ENCODE measurements at regions not wholly inside any gene's neighbourhood (a gene's known extent, or its start where the extent isn't known, plus 50 kb on each side); places are given as distances from the start of the nearest gene placed in this dataset.

DNA sequence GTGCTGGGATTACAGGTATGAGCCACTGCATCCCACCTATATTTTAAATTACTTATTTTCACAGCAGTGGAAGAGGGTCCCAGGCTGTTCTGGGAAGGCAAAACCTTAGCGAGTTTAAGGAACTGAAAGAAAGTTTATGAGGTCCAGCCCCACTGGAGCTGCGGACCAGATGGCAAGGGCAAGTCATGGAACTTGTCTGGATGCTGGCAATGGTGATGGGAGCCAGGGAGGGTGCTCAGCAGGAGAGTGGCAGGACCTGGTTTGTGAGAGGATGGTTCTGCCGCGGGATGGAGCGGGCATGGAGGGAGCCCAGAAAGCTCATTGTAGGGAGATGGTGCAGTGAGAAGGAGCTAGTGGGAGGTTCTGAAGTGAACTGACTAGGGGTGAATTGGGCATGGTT lies 50.6 kb upstream of the SLC45A1 start:
- DNase-seq = no peak

DNA sequence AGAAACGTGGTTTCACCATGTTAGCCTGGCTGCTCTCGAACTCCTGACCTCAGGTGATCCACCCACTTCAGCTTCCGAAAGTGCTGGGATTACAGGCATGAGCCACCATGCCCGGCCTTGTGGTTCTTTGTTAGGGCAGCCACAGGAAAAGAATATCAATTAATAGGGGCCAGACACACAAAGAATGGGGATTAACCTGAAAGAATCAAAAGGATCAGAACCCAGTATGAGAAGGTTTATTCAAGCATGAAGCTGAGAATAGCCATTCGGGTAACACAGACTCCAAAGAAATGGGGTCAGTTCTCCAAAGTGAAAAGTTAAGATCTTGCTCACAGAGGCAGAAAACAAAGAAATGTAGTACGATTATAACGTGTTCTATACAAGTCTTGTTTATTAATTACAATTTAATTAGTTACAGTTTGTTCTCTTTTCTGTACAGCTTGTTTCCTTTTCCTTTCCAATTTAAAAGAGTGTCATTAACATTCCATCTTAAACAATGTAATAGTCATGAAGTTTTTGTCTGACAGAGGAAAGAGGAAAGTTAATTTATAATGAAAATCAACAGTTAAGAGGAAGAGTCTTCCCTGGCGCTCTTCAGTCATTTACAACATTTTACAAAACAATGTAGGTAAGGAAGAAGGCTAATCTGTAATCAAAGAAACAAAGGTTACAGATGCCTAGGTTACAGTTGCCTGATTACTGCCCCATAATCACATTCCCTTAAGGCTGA lies 51.3 kb upstream of the SLC45A1 start:
- DNase-seq = no peak

DNA sequence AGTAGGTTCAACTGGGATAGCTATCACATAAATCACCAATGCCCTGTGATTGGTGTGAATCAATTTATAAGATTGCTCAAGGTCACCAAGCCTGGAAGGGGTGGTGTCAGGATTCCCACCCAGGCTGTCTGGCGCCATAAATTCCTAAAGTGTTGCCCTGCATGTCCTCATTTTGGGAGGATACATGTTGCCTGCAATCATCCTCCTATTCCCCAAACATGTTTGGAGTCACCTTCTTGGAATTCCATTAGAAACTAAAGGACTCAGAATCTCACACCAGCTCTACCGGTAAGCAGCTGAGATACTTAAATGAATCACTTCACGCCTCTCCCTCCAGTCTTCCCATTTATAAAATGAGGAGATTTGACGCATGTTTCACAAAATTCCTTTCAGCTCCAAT lies 54.1 kb upstream of the SLC45A1 start:
- no peak for DNase-seq

DNA sequence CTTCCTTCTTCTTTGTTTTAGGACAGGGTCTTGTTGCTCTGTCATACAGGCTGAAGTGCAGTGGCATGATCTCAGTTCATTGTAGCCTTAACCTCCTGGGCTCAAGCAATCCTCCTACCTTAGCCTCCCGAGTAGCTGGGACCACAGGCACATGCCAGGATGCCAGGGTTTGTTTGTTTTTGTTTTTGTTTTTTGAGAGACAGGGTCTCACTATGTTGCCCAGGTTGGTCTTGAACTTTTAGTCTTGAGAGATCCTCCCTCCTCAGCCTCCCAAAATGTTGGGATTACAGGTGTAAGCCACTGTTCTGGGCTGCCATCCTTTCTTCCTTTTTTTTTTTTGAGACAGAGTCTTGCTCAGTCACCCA lies 56.5 kb upstream of the SLC45A1 start:
- DNase-seq = no peak

DNA sequence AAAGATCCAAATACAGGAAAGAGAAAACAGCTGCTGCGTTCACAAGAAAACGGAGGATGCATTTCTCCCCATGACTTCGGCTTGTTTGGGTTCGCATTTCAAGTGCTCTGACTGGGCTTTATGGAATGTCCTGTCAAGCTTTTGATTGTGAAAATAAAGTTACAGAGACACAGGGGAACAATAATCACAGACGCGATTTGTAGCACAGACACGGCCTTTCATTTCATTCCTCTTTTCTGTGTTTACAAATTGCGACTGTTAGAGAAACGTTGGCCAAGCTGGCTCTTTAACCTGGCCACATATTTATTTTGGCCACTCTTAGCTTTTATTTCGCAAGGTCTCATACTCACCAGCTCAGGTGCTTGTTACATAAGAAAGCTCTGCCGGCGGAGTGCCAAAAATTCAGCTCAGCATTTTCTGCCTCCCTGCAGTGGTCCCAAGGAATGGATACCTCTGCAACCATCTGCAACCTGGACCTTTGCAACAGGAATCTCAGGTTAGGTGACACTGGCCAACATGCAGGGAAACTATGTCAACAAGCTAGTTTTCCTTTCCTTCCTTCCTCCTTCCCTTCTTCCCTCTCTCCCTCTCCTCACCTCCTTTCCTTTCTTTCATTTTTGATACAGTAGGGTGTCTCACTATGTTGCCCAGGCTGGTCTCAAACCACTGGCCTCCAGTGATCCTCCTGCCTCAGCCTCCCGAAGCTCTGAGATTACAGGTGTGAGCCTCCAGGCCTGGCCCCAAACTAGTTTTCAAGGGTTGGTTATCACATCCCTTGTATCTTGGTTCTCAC lies 58.2 kb upstream of the SLC45A1 start:
- no peak for DNase-seq

DNA sequence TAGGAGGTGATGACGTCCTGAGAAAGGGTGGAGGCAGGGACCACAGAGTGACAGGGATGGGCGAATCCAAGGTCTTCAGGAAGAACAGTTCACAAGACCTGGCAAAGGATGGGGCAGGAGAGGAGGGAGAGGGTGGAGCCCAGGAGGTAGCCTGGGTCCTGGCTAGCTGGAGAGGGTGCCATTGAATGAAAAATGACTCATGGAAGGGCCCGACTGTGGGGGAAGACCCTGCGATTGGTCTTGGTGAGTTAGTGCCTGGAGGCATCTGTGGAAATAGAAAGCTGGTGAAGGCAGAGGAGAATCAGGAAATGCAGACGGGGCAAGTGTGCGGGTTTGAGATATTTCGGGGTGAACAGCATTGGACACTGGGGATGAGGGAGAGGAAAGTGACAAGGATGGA lies 60.3 kb upstream of the SLC45A1 start:
- no peak for DNase-seq

DNA sequence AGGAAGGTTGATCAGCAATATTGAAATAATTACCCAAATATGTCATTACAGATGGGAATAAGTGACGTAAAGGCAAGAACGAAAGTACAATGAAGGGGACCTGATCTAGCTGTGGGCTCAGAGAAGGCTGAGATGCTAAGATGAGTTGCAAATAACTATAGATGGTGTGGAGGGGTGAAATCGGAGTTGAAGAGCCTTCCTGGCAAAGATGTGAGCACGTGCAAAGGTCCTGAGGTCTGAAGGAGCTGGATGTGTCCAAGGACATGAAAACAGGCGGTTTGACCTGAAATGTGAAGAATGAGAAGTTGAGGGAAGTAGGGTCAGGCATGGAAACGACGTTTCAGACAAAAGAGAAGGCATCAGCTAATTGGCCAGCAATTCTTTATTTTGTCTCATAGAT lies 61.6 kb upstream of the SLC45A1 start:
- DNase-seq = no peak

DNA sequence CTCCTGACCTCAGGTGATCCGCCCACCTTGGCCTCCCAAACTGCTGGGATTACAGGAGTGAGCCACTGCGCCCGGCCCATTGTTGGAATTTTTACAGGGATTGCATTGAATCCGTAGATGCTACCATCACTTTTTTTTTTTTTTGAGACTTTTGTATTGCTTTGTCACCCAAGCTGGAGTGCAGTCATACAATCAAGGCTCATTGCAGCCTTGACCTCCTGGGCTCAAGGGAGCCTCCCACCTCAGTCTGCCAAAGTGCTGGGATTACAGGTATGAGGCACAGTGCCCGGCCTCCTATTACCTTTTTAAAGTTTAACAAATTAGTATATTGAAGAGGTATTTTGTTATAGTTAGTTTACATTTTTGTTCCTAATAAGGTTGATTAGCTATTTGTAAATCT lies 62.2 kb upstream of the SLC45A1 start:
- DNase-seq = no peak

DNA sequence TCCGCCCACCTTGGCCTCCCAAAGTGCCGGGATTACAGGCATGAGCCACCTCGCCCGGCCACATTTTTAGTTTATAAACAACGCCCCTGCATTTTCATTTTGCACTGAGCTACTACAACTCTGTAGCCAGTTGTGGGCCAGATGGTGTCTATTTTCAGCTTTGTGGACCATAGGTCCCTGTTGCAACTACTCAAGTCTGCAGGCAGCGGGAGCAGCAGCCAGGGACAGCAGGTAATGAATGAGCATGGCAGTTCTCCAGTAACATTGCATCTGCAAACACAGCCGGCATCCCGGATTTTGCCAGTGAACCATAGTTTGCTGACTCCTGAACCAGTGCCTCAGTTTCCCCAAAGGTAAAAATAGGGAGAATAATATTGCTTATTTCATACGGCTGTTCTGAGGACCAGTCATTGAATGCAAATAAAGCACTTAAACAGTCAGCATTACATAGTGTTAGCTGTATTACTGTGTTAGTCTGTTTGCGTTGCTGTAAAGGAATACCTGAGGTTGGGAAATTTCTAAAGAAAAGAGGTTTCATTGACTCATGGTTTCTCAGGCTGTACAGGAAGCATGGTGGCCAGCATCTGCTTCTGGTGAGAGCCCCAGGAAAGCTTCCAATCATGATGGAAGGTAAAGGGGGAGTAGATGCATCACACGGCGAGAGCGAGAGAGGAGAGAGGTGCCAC lies 65.5 kb upstream of the SLC45A1 start:
- DNase-seq = no peak

DNA sequence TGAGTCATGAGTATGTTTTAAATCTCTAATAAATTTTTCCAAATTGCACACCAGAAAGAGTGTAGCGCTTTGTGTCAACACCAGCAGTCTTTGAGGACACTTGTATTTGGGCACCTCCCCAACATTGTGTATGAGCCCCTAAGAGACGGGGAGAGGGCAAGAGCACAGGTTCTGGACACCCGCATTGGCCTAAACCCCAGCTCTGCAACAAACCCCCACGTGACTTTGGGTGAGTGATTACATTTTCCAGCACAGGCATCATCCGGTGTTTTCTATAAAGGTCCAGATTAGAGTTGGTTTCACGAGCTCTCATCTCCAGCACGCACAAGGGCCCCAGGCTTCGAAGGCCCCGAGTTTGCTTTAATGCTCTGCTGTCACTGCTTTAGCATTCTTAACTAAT lies 66.3 kb upstream of the SLC45A1 start:
- no peak for DNase-seq

DNA sequence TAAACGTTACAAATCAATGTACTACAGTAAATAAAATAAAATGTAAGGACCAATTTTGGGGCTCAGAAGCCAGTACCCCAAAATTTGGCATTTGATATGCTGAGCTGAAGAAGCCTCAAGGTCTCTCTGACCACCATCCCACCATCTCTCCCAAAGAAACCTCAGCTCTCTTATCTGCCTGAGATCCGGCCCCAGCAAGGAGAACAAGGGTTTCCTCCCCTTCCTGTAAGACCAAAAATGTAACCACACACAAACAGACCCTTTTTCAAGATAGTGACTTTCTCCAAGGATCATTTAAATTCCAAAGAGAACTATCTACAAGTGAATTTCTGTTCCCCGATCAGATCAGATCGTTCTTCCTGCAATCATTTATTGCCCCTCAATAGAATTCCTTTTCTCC lies 68.1 kb upstream of the SLC45A1 start:
- DNase-seq = no peak

DNA sequence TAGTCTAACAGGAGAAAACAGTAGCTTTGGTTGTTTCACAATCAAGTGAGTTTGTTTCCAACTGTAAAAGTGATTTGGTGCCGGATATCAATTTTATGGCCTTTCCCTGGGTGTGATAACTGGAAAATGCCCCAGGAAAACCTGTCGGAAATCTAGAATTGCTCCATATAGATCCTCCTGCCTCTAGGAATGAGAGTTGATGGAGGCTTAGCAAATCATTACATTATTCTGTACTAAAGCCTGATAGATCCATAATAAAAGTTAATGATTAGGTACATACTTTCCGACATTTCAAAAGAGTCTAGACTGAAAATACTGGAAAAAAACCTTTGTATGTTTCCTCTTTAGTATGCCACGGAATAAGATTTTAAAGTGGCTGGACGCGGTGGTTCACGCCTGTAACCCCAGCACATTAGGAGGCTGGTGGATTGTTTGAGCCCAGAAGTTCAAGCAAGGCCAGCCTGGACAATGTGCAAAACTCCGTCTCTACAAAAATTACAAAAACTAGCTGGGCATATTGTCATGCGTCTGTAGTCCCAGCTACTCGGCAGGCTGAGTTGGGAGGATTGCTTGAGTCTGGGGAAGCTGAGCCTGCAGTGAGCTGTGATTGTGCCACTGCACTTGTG lies 70.0 kb upstream of the SLC45A1 start:
- DNase-seq = no peak

DNA sequence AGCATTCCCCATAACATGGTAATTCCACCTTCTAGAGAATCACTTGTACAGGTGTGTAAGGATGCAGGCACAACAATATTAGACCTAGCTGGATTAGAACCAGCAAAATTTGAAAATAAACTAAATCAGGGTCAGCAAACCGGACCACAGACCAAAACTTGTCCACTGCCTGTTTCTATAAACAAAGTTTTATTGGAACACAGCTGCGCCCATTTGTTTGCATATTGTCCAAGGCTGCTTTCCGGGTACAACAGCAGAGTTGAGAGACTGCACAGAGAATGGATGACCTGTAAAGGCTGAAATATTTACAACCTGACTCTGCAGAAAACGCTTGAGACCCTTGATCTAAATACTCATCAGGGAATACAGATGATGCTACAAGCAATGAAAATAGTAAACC lies 73.6 kb upstream of the SLC45A1 start:
- DNase-seq = no peak

DNA sequence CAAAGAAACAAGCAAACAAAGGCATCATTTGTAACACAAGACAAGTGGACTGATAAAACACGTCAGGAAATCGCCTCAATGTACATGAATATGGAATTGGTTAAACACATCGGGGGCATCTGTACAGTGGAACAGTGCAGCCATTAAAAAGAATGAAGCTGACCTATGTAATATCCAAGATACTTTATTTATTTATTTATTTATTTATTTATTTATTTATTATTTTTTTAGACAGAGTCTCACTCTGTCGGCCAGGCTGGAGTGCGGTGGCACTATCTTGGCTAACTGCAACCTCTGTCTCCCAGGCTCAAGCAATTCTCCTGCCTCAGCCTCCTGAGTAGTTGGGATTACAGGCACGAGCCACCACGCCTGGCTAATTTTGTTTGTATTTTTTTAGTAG lies 75.4 kb upstream of the SLC45A1 start:
- DNase-seq = no peak

DNA sequence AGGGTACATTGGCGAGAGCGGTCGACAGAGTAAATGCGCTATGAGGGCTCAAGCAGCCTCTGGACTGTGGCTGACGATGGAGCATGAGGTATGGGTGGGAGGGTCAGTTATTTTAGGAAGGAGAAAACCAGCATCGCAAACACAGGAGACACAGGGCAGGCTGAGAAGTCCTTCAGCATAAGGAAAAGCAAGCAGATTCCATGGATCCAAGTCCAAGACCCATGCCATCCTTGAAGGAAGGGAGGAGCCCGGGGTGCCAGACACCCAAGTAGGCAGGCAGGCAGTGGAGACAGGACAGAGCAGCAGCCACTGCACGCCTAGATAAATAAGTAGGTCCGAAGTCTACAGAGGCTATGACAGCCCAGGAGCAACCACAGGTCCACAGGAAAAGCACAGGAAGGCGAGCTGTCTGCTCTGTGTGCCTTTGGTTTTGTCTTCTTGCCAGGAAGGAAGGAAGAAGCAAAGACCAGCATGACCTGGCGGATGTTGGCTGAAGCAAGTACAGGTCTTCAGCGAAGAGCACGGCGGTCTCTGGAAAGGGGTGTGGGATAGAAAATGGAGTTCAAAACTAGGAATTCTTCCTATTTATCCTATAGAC lies 76.4 kb upstream of the SLC45A1 start:
- no peak for DNase-seq

DNA sequence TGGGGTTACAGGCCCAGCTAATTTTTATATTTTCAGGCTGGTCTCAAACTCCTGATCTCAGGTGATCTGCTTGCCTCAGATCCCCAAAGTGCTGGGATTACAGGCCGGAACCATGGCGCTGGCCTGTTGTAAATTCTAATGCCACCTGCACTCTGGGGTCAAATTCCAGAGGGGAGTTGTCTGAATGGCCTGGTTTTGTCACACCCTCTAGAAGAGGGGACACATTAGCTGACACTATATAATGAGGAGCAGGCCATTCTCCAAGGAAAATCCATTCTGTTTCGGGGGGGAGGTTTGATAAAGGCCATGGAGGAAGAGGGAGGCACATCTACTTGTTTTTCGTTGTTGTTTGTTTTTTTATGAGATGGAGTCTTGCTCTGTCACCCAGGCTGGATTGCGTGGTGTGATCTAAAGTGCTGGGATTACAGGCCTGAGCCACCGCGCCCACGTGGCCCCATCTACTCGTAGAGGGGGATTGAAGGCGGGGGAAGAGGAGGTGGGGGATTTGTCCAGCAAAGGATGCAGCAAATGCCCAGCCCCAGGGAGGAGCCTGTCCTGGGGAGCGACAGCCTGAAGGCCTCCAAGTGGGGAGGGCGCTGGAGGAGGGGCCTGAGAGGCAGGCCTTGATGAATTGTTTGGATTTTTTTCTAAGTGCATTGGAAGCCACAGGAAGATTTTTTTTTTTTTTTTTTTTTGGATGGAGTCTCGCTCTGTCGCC lies 78.4 kb upstream of the SLC45A1 start:
- DNase-seq = no peak

DNA sequence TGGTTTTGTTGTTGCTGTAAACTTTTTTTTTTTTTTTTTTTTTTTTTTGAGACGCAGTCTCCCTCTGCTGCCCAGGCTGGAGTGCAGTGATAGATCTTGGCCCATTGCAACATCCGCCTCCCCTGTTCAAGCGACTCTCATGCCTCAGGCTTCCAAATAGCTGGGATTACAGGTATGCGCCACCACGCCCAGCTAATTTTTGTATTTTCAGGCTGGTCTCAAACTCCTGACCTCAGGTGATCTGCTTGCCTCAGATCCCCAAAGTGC lies 78.9 kb upstream of the SLC45A1 start:
- no peak for DNase-seq

DNA sequence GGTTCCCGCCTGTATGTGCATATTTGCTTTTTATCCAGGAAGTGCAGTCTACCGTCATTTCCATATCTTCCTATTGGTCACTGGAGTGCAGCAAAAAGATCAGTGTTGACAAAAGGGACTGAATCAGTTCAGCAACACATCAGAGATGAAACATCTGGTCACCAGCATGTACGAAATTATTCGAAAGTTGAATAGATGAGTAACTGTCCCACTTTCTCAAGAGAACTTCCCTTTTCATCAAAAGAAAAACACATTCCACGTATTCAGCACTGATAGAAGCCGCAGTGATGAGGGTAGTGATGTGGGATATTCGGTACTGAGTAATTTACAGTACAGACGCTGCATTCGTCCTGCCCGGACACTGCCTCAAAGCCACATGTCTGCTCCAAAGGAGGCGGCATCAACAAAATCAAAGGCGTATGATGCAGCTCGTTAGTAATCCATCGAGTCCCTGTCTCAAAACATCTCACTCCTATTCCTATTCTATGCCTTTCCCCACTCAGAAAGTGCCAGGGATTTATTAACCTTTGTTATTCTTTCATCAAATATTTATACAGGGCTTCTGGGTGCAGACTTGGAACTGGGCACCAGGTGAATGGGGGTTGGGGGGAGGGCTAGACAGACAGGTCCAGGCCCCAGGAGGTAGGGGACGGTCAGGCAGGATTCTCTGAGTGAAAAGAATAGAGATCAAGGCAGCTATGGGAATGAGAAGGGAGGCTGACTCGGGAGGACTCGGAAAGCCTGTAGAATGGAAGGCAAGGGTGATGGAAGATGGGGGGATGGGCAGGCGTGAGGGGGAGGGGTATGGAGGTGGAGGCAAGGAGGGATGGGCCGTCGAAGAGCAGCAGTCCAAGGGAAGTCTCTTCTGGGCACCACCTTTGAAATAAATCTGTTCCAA lies 79.5 kb upstream of the SLC45A1 start:
- DNase-seq = no peak

DNA sequence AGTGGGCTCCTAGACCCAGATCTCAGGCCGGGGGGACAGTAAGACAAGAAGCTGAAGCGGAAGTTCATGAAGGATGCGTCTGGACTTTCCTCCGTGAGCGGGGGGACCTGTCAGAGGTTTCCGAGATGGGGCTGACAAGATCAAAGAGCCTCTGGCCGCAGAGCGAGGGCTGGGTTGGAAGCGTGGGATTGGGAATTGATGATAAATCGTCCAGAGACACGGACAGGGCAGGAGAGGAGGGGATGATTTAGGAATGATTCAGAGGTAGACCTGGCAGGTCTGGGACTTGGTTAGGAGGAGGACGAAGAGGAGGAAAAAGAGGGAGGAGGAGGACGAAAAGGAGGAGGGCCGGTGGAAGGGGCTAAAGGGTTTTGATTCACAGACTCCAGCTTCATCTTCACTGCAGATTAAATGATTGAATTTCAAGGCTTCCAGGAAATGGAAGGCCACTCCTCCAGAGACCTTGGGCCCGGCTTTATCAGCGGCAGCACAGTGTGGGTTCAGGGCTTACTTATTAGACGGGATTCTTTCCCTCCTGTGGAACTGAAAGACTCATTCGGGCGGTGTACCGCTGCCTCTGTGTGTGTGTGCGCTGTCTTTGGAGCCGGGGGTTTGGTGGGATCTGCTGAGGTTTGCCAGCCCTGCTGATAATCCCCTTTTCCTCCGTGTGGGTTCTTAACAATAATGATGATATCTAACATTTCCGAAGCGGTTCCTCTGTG lies 85.7 kb upstream of the SLC45A1 start:
- no peak for DNase-seq

DNA sequence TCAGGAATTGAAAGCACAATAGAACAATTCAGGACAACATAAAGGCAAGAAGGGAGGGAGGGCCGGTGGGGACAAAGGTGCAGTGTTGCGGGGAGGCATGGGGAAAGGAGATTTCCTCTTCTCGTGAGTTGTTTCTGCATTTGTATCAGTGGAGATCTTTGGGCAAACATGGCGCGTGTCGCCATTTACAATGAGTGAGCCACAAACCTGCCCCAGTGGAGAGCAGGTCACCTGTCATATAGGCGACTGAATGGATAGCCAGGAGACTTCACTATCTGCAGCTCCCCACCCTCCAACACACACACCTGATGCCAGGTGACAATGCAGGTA lies 87.7 kb upstream of the SLC45A1 start:
- DNase-seq = no peak
